ENCODE measurements at regions not wholly inside any gene's neighbourhood (a gene's known extent, or its start where the extent isn't known, plus 50 kb on each side); places are given as distances from the start of the nearest gene placed in this dataset.

GRCh38 chr13:73235385-73235784 lies 176.6 kb downstream of the KLF5 start:
- Mint-ChIP-seq H3K27ac (ENCODE audit: unreplicated experiment) (no peak overlapping the region), H3K36me3 (ENCODE audit: insufficient read depth, unreplicated experiment) (no peaks in the 10 kb centered on the region), H3K4me1 (ENCODE audit: low read depth, unreplicated experiment) (no peaks in the 10 kb centered on the region), H3K27me3 (ENCODE audit: insufficient read depth, unreplicated experiment) (no peaks in the 10 kb centered on the region), H3K9me3 (ENCODE audit: unreplicated experiment) (no peaks in the 10 kb centered on the region), H3K4me3 (ENCODE audit: unreplicated experiment) (no peak overlapping the region)
- no peaks in the 10 kb centered on the region for H3K9me3 ChIP-seq
- H3K27me3 ChIP-seq (replicated peaks; ENCODE audit: control insufficient read depth, insufficient read depth, low read length): no peaks in the 10 kb centered on the region
- TF ChIP-seq CTCF (IDR thresholded peaks at IDR 0.05; ENCODE audit: insufficient read depth in 1 of 2, low read depth in 1 of 2, low read length in 1 of 2, severe bottlenecking in 1 of 2, unreplicated experiment in 1 of 2): no peak
- H3K4me1 ChIP-seq: no peaks in the 10 kb centered on the region
- no peaks in the 10 kb centered on the region for H3K36me3 ChIP-seq (ENCODE audit: control insufficient read depth, insufficient read depth, low read length)
- ChIA-PET POLR2A (no interaction called here), CTCF (no interaction called here)
- H3K4me3 ChIP-seq (ENCODE audit: low read depth, low read length): no peak overlapping the region
- no TSS peak for BruUV-seq (replicated peaks)
- intact Hi-C loops (cut with micrococcal nuclease; ENCODE audit: unreplicated experiment): no loop called here
- no peak for DNase-seq

- CTCF ChIA-PET: interaction anchor here (0.7 kb wide), 1 partner anchor 209 kb away, joined by 3 read pairs; no protein-coding TSS in a partner anchor
- POLR2A ChIA-PET: no interaction called here
- intact Hi-C loops (cut with micrococcal nuclease; ENCODE audit: unreplicated experiment): no loop called here
- peaks cover 12% of the 10 kb centered on the region for H3K9me3 Mint-ChIP-seq (ENCODE audit: unreplicated experiment)
- H3K4me3 ChIP-seq (ENCODE audit: low read depth, low read length): no peak overlapping the region
- no peaks in the 10 kb centered on the region for H3K27me3 Mint-ChIP-seq (ENCODE audit: insufficient read depth, unreplicated experiment)
- no peak overlapping the region for H3K27ac Mint-ChIP-seq (ENCODE audit: unreplicated experiment)
- H3K36me3 ChIP-seq (ENCODE audit: control insufficient read depth, insufficient read depth, low read length): no peaks in the 10 kb centered on the region
- no peak for TF ChIP-seq CTCF (IDR thresholded peaks at IDR 0.05; ENCODE audit: insufficient read depth in 1 of 2, low read depth in 1 of 2, low read length in 1 of 2, severe bottlenecking in 1 of 2, unreplicated experiment in 1 of 2)
- no peak overlapping the region for H3K4me3 Mint-ChIP-seq (ENCODE audit: unreplicated experiment)
- DNase-seq: no peak
- H3K36me3 Mint-ChIP-seq (ENCODE audit: insufficient read depth, unreplicated experiment): no peaks in the 10 kb centered on the region
- BruUV-seq (replicated peaks): no TSS peak
- H3K27me3 ChIP-seq (replicated peaks; ENCODE audit: control insufficient read depth, insufficient read depth, low read length): no peaks in the 10 kb centered on the region
- H3K4me1 Mint-ChIP-seq (ENCODE audit: low read depth, unreplicated experiment): no peaks in the 10 kb centered on the region
- no peaks in the 10 kb centered on the region for H3K9me3 ChIP-seq
- peaks cover 5% of the 10 kb centered on the region; the same call in 1 of the 2 replicates for H3K4me1 ChIP-seq
Measured at GRCh38 chr13:73231471-73231870, 172.7 kb downstream of the KLF5 start.

GRCh38 chr13:73230716-73231115 lies 171.9 kb downstream of the KLF5 start:
- POLR2A ChIA-PET: no interaction called here
- Mint-ChIP-seq H3K27me3 (ENCODE audit: insufficient read depth, unreplicated experiment) (no peaks in the 10 kb centered on the region), H3K36me3 (ENCODE audit: insufficient read depth, unreplicated experiment) (no peaks in the 10 kb centered on the region), H3K9me3 (ENCODE audit: unreplicated experiment) (peaks cover 14% of the 10 kb centered on the region), H3K4me1 (ENCODE audit: low read depth, unreplicated experiment) (no peaks in the 10 kb centered on the region), H3K4me3 (ENCODE audit: unreplicated experiment) (no peak overlapping the region), H3K27ac (ENCODE audit: unreplicated experiment) (no peak overlapping the region)
- no peak for TF ChIP-seq CTCF (IDR thresholded peaks at IDR 0.05; ENCODE audit: insufficient read depth in 1 of 2, low read depth in 1 of 2, low read length in 1 of 2, severe bottlenecking in 1 of 2, unreplicated experiment in 1 of 2)
- no peak for DNase-seq
- Histone ChIP-seq H3K4me1 (peaks cover 5% of the 10 kb centered on the region; the same call in 1 of the 2 replicates), H3K36me3 (ENCODE audit: control insufficient read depth, insufficient read depth, low read length) (no peaks in the 10 kb centered on the region), H3K9me3 (no peaks in the 10 kb centered on the region), H3K27me3 (replicated peaks; ENCODE audit: control insufficient read depth, insufficient read depth, low read length) (no peaks in the 10 kb centered on the region), H3K4me3 (ENCODE audit: low read depth, low read length) (no peak overlapping the region)
- intact Hi-C loops (cut with micrococcal nuclease; ENCODE audit: unreplicated experiment): no loop called here
- no TSS peak for BruUV-seq (replicated peaks)
- CTCF ChIA-PET: interaction anchor here (0.6 kb wide), 1 partner anchor 89 kb away, joined by 3 read pairs; no protein-coding TSS in a partner anchor

Data from Caco-2 (cell line).